Cerebellar cortex (tissue), 1 donor: ENCODE measurements at regions not wholly inside any gene's neighbourhood (a gene's known extent, or its start where the extent isn't known, plus 50 kb on each side); places are given as distances from the start of the nearest gene placed in this dataset.

Experiments used
- DNase-seq: peaks from one replicate; pipeline ENCODE4 v3.0.0-alpha.2; 2015; ENCODE audit warnings: low spot score

- no peak for DNase-seq
These were observed 160.9 kb upstream of the SMIM21 start for GRCh38 chr18:75588412-75588811.

- DNase-seq: no peak
These were observed 159.6 kb upstream of the SMIM21 start for GRCh38 chr18:75587131-75587530.

GRCh38 chr18:75586130-75586889, 158.8 kb upstream of the SMIM21 start:
- no peak for DNase-seq

- no peak for DNase-seq
These were observed 155.4 kb upstream of the SMIM21 start for GRCh38 chr18:75582940-75583339.

DNA sequence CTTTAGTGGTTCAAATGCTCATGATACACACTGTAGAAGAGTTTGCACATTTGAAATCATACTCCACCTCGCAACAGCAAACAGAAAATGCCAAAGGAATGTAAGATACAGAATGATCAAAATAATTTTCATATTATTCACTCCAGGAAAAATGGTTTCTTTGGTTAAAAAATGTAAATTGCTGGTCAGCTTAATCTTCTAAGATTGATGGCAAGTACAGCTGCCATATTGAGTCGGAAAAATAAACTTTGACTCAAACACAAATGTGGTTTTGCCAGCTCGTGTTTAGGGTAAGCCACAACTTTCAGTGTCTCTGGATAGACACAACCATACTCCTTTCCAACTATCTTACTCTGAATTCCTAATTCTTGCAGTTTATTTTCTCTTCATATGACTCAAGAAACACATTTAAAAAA, 154.9 kb upstream of the SMIM21 start:
- no peak for DNase-seq

DNA sequence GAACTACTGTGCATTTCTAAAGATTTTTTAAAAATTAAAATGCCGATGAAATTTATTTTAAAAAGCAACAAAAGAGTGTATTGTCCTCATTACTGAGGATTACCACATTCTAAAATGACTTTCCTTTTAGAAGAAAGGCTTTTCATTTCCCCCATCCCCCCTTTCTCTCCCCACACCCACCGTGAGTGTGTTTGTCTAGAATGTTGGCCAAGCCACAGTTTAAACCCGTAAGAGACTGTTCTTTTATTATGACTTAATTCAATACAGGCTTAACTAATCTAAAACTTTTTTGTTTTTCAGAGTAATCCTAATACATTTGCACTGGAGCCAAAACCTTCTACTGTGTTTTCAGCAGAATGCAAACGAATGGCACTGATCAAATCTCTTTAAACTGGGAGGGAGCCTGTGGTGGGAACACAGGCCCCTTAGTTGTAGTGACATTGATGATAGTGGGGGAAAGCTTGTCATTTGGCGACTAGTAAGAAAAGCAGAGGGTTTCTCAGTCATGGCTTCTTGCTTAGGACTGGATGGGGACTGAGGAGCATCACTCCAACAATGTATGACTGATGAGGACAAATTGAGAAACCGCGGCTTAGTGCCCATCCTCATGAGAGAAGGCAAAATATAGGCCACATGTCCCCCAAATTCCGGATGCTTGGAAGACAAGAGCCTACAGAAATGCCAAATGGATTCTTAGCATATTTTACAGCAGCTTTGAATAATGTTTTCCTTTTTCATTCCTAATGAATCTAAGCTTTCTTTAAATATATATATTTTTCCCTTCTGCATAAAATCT, 154.0 kb upstream of the SMIM21 start:
- no peak for DNase-seq

- DNase-seq: no peak
These were observed 146.7 kb upstream of the SMIM21 start for GRCh38 chr18:75574187-75574586.

- no peak for DNase-seq
These were observed 135.6 kb upstream of the SMIM21 start for GRCh38 chr18:75563150-75563549.

DNA sequence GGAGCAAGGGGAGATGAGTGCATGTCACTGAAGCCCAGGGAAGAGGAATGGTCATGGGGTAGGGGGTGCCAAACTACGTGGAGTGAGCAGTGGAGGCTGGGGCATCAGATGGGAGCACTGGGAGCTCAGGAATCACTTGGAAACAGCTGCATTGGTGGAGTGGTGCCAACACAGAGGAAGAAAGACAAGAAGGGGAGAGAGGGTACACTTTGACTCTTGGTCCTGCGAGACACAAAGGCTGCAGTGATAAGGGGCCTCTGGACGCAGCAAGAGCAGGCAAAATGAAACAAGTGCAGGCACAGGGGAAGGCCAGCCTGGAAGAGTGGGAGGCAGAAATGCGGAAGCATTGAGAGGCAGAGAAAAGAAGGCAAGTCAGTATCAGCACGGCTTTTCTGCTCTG, 134.7 kb upstream of the SMIM21 start:
- DNase-seq: no peak

DNA sequence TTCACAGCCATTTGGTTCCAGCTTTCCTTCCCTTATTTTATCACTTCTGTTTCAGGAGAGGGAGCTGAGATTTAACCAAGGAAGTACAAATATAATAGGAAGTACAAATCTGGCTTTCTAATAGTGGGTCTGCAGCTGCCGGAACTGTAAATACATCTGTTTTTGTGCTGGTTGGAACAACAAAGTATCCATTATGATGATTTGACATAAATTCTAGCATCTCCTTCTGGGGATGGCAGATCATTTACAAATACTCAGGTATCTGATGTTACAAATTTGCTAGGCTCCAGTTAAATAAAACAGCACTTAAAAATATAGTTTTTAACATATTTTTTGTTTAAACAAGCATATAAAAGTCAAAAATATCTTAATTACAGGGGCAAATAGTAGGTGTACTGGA, 131.3 kb upstream of the SMIM21 start:
- no peak for DNase-seq

GRCh38 chr18:75556841-75557240, 129.3 kb upstream of the SMIM21 start:
- DNase-seq: no peak

DNA sequence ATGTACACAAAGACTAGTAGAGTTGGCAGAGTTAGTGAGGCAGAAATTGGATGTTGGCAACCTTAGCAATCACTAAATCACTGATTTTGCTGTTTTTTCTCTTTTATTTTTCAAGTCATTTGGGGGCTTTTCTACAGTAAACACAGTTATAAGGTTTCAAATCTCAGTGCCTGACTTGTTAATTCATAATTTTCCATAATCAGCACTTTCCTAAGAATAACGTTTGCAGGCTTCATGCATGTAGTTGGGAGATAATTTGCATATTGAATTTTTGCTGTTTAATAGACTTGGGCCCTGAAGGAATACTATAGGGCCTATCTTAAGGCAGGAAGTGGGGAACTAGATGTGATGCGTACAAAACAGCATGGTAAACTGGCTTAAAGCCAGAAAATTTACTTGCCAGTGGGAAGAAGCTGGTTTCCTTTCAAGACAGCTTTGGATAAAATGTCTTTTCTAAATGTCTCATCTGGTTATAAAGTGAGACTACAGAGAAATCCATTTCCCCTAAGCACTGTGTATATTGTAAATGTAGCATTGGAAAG, 127.2 kb upstream of the SMIM21 start:
- no peak for DNase-seq

GRCh38 chr18:75554176-75554575, 126.7 kb upstream of the SMIM21 start:
- DNase-seq: no peak

DNA sequence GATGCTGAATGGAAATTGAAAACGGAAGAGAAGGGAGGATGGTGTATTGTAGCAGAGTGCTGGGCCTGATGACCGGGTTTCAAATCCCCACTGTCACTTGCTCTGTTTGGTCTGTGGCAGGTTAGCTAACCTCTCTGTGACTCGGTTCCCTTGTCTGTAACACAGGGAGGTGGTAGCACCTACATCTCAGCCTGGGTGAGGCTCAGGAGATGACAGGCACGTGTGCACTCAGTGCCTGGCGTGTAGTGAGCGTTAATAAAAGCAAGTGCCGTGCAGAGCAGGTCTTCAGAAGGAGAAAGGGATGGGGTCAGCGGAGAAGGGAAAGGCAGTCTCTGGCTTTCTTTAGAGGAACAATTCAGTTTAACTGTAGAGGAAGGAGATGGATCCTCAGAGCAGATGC, 125.5 kb upstream of the SMIM21 start:
- DNase-seq: no peak

DNA sequence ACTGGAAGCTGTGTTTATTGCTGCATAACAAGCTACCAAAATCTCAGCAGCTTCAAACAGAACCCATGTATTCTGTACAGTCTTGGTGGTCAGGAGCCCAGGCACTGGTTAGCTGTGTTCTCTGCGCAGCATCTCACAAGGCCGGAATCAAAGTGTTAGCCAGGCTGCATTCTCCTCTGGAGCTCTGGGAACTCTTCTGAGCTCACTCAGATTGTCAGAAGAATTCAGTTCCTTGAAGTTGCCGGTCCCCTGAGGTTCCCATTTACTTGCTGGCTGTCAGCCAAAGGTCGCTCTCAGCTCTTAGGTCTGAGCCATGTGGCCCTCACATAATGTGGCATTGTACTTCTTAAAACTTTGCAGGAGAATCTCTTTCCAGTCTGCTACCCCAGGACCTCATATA, 123.6 kb upstream of the SMIM21 start:
- no peak for DNase-seq

DNA sequence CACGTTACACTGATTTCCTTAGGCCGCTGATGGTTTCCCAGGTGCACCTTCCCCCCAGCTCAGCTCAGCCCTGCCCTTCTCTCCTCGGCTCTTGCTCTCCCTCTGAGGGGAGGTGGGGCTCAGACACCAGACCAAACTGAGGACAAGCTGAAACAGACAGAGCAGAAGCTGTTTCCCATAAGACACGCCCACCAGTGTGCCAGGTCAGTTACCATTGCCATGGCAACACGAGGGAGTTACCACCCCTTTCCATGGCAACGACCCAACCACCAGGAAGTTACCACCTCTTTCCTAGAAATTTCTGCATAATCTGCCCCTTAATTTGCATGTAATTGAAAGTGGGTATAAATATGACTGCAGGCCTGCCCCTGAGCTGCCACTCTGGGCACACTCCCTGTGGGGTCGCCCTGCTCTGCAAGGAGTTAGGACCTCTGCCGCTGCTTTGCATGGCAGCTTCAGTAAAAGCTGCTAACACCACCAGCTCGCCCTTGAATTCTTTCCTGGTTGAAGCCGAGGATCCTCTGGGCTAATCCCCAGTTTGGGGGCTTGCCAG, 120.9 kb upstream of the SMIM21 start:
- DNase-seq: no peak

GRCh38 chr18:75546964-75547363, 119.5 kb upstream of the SMIM21 start:
- DNase-seq: no peak

- no peak for DNase-seq
These were observed 117.7 kb upstream of the SMIM21 start for GRCh38 chr18:75545189-75545588.

- no peak for DNase-seq
These were observed 117.0 kb upstream of the SMIM21 start for GRCh38 chr18:75544496-75544895.

DNA sequence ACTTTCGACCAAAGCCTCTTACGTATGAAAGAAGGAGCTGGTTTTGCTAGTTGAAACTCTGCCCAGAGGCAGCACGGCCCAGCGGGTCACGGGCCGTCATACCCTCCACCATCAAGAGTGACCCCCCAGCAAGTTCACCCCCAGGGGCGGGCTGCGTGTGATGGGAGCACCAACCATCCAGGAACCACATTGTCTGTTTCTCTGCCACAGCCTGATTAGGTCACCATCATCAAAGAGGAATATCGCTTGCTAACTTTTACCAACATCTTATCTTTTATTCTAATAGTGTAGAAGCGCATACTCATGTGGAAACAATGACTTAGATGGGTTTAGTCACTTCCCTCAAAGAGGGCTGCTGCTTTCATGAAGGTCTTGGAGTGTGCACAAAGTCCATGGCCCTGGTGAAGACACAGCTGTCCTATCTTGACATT, 116.6 kb upstream of the SMIM21 start:
- no peak for DNase-seq

DNA sequence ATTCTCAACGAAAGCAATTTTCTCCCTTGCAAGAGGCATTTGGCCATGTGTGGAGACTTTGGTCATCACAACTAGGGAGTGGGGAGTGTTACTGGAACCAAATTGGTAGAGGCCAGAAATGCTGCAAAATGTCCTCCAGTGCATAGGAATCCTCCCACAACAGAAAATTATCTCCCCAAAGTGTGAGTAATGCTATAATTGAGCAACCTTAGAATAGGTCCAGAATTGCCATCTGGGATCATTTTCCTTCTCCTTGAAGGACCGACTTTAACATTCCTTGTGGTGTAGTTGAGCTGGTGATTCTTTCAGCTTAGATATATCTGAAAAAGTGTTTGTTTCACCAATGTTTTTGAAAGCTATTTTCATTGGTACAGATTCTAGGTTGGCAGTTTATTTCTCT, 111.2 kb upstream of the SMIM21 start:
- no peak for DNase-seq

- DNase-seq: no peak
These were observed 106.4 kb upstream of the SMIM21 start for GRCh38 chr18:75533950-75534349.

DNA sequence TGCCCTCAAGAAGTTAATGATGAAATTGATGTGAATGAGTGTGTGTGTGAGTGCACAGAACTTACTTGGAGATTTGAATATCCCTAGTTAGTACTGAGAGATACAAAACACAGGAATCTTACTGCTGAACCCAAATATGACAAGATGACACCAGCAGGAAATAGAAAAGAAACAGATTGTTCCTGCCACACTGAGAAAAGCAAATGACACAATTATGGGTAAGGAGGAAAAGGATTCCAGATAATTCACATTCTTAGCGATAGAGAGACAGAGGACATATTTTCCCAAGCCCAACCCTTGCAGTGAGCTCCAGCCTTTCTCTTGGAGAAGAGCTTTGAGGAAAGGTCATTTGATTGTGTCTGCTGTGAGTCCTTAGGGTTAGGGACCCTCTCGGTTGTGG, 105.7 kb upstream of the SMIM21 start:
- no peak for DNase-seq
